A549 (cell line): ENCODE measurements at regions not wholly inside any gene's neighbourhood (a gene's known extent, or its start where the extent isn't known, plus 50 kb on each side); places are given as distances from the start of the nearest gene placed in this dataset.

Experiments used
- EP300 ChIP-seq, 2 experiments: fragments of >200 bp; sonication (Bioruptor Twin); formaldehyde crosslinking; IDR thresholded peaks; 2 replicates in 1 of 2; 3 replicates in 1 of 2; pipeline ENCODE4 v1.6.1; 2016 to 2017
- ESRRA ChIP-seq: fragments of 150-350 bp; IDR thresholded peaks from 2 replicates; pipeline ENCODE4 v1.6.1; 2014; ENCODE audit warnings: mild to moderate bottlenecking, low read length, borderline replicate concordance
- NPAS2 ChIP-seq: fragments of 250-450 bp; sonication (Bioruptor Pico); IDR thresholded peaks from 2 replicates; pipeline ENCODE4 v1.8.0; 2022; ENCODE audit warnings: mild to moderate bottlenecking, moderate library complexity, borderline replicate concordance
- PHF8 ChIP-seq: fragments of 200-600 bp; sonication (generic); IDR thresholded peaks from 2 replicates; pipeline ENCODE4 v1.6.1; 2016; ENCODE audit warnings: low read depth, mild to moderate bottlenecking, antibody characterized with exemption, moderate library complexity, borderline replicate concordance
- POLR2A ChIP-seq: IDR thresholded peaks from 2 replicates; pipeline ENCODE4 v1.6.1; 2012; ENCODE audit warnings: mild to moderate bottlenecking, low read length
- TFCP2L1 ChIP-seq: fragments of 250-450 bp; sonication (Bioruptor Pico); IDR thresholded peaks from 2 replicates; pipeline ENCODE4 v1.5.0; 2021; ENCODE audit warnings: mild to moderate bottlenecking
- TF ChIP-seq, protein P1 (sequence below): fragments of >200 bp; sonication (Bioruptor Twin); formaldehyde crosslinking; IDR thresholded peaks from 3 replicates; pipeline ENCODE4 v1.5.1; 2016
- TF ChIP-seq, protein P2 (sequence below): fragments of 450-650 bp; IDR thresholded peaks from 2 replicates; pipeline ENCODE4 v1.6.1; 2014; ENCODE audit warnings: antibody characterized with exemption
- TF ChIP-seq, protein P3 (sequence below): IDR thresholded peaks from 2 replicates; pipeline ENCODE4 v1.6.1; 2012

DNA sequence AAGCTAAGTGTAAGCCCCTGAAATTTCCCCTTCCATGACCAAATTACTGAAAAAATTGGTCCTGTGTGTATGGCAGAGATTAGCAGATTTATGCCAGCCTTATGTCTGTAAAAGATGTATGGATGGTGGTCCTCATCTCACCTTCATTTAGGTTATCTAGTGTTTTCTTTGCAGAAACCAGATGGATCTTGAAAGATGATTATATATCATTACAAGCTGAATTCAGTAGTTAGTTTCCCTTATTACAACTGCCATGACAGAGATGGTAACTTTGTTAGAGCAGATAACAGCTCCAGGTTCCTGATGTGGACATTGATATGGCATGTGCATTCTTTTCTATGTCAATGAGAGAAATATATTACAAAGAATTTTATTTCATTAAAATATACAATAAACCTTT is 1403.2 kb upstream of the CDH6 start:
- TF ChIP-seq POLR2A: no peak
- TF ChIP-seq, protein P1, sequence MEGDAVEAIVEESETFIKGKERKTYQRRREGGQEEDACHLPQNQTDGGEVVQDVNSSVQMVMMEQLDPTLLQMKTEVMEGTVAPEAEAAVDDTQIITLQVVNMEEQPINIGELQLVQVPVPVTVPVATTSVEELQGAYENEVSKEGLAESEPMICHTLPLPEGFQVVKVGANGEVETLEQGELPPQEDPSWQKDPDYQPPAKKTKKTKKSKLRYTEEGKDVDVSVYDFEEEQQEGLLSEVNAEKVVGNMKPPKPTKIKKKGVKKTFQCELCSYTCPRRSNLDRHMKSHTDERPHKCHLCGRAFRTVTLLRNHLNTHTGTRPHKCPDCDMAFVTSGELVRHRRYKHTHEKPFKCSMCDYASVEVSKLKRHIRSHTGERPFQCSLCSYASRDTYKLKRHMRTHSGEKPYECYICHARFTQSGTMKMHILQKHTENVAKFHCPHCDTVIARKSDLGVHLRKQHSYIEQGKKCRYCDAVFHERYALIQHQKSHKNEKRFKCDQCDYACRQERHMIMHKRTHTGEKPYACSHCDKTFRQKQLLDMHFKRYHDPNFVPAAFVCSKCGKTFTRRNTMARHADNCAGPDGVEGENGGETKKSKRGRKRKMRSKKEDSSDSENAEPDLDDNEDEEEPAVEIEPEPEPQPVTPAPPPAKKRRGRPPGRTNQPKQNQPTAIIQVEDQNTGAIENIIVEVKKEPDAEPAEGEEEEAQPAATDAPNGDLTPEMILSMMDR: no peak
- TF ChIP-seq EP300 (IDR thresholded peaks at IDR 0.05): no peak
- TF ChIP-seq, protein P2, sequence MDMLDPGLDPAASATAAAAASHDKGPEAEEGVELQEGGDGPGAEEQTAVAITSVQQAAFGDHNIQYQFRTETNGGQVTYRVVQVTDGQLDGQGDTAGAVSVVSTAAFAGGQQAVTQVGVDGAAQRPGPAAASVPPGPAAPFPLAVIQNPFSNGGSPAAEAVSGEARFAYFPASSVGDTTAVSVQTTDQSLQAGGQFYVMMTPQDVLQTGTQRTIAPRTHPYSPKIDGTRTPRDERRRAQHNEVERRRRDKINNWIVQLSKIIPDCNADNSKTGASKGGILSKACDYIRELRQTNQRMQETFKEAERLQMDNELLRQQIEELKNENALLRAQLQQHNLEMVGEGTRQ: no peak
- TF ChIP-seq, protein P3, sequence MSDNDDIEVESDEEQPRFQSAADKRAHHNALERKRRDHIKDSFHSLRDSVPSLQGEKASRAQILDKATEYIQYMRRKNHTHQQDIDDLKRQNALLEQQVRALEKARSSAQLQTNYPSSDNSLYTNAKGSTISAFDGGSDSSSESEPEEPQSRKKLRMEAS: no peak
- no peak for TF ChIP-seq TFCP2L1 (CRISPR knock-in tag)
- TF ChIP-seq PHF8: no peak
- no peak for TF ChIP-seq NPAS2 (CRISPR knock-in tag)
- TF ChIP-seq ESRRA: no peak
